ENCODE measurements at regions not wholly inside any gene's neighbourhood (a gene's known extent, or its start where the extent isn't known, plus 50 kb on each side); places are given as distances from the start of the nearest gene placed in this dataset.

DNA sequence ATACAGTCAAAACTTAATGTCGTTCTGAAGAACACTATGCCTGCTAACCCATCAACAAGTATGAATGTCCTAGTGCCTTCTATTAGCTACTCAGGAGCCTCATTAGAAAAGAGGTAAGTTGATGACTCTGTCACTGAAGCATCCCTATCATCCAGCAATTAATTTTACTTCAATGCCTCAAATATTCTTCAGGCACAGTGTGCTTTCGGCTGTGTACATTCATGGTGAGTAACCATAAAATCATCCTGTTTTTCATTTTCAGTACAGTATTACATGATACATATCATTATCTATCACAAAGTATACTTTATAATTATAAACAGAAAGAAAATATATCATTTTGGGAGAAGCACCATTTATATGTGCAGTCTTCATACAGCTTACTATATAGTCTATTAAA is 495.5 kb upstream of the ZWINT start:
- Histone ChIP-seq H3K4me2 (no peak overlapping the region), H3K36me3 (replicated peaks in 1 of 2; ENCODE audit: control insufficient read depth in 1 of 2, insufficient read depth in 2 of 2, low read length in 1 of 2) (no peaks in the 10 kb centered on the region), H3K9ac (no peak overlapping the region), H3K9me2 (0 out of 2 replicates have a peak, but pooled peaks cover 4% of the 10 kb centered on the region), H2AFZ (ENCODE audit: low read depth) (no peak overlapping the region), H4K20me1 (ENCODE audit: insufficient read depth) (no peaks in the 10 kb centered on the region), H3K9me3 (no peaks in the 10 kb centered on the region; the same call in 1 of the 2 replicates), H3K4me1 (ENCODE audit: control insufficient read depth in 1 of 2, insufficient read depth in 2 of 2, low read depth in 1 of 2, low read length in 1 of 2) (no peaks in the 10 kb centered on the region), H3K79me2 (ENCODE audit: insufficient read depth) (no peaks in the 10 kb centered on the region), H3K4me3 (ENCODE audit: low read depth in 2 of 2, low read length in 1 of 2) (no peak overlapping the region), H3K27me3 (ENCODE audit: insufficient read depth) (no peaks in the 10 kb centered on the region), H3K27ac (ENCODE audit: low read depth in 2 of 2, low read length in 1 of 2) (no peak overlapping the region), H3F3A (replicated peaks; ENCODE audit: insufficient read depth) (no peaks in the 10 kb centered on the region)
- TF ChIP-seq TCF12 (IDR thresholded peaks at IDR 0.05) = no peak
- TF ChIP-seq FOSL2 (IDR thresholded peaks at IDR 0.05; ENCODE audit: borderline replicate concordance, low read depth) = no peak
- TF ChIP-seq, protein P1, sequence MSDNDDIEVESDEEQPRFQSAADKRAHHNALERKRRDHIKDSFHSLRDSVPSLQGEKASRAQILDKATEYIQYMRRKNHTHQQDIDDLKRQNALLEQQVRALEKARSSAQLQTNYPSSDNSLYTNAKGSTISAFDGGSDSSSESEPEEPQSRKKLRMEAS (IDR thresholded peaks at IDR 0.05; ENCODE audit: low read depth) = no peak
- no peak for TF ChIP-seq FOXJ3 (CRISPR knock-in tag; IDR thresholded peaks at IDR 0.05)
- no peak for TF ChIP-seq GABPA (IDR thresholded peaks at IDR 0.05; ENCODE audit: low read depth)
- TF ChIP-seq, protein P2, sequence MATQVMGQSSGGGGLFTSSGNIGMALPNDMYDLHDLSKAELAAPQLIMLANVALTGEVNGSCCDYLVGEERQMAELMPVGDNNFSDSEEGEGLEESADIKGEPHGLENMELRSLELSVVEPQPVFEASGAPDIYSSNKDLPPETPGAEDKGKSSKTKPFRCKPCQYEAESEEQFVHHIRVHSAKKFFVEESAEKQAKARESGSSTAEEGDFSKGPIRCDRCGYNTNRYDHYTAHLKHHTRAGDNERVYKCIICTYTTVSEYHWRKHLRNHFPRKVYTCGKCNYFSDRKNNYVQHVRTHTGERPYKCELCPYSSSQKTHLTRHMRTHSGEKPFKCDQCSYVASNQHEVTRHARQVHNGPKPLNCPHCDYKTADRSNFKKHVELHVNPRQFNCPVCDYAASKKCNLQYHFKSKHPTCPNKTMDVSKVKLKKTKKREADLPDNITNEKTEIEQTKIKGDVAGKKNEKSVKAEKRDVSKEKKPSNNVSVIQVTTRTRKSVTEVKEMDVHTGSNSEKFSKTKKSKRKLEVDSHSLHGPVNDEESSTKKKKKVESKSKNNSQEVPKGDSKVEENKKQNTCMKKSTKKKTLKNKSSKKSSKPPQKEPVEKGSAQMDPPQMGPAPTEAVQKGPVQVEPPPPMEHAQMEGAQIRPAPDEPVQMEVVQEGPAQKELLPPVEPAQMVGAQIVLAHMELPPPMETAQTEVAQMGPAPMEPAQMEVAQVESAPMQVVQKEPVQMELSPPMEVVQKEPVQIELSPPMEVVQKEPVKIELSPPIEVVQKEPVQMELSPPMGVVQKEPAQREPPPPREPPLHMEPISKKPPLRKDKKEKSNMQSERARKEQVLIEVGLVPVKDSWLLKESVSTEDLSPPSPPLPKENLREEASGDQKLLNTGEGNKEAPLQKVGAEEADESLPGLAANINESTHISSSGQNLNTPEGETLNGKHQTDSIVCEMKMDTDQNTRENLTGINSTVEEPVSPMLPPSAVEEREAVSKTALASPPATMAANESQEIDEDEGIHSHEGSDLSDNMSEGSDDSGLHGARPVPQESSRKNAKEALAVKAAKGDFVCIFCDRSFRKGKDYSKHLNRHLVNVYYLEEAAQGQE (IDR thresholded peaks at IDR 0.05; ENCODE audit: low read depth, low read length) = no peak
- TF ChIP-seq, protein P3, sequence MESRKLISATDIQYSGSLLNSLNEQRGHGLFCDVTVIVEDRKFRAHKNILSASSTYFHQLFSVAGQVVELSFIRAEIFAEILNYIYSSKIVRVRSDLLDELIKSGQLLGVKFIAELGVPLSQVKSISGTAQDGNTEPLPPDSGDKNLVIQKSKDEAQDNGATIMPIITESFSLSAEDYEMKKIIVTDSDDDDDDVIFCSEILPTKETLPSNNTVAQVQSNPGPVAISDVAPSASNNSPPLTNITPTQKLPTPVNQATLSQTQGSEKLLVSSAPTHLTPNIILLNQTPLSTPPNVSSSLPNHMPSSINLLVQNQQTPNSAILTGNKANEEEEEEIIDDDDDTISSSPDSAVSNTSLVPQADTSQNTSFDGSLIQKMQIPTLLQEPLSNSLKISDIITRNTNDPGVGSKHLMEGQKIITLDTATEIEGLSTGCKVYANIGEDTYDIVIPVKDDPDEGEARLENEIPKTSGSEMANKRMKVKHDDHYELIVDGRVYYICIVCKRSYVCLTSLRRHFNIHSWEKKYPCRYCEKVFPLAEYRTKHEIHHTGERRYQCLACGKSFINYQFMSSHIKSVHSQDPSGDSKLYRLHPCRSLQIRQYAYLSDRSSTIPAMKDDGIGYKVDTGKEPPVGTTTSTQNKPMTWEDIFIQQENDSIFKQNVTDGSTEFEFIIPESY (IDR thresholded peaks at IDR 0.05; ENCODE audit: borderline replicate concordance, low read depth) = no peak
- no peak for TF ChIP-seq TAF1 (IDR thresholded peaks at IDR 0.05; ENCODE audit: borderline replicate concordance, low read depth, low read length)
- TF ChIP-seq, protein P4, sequence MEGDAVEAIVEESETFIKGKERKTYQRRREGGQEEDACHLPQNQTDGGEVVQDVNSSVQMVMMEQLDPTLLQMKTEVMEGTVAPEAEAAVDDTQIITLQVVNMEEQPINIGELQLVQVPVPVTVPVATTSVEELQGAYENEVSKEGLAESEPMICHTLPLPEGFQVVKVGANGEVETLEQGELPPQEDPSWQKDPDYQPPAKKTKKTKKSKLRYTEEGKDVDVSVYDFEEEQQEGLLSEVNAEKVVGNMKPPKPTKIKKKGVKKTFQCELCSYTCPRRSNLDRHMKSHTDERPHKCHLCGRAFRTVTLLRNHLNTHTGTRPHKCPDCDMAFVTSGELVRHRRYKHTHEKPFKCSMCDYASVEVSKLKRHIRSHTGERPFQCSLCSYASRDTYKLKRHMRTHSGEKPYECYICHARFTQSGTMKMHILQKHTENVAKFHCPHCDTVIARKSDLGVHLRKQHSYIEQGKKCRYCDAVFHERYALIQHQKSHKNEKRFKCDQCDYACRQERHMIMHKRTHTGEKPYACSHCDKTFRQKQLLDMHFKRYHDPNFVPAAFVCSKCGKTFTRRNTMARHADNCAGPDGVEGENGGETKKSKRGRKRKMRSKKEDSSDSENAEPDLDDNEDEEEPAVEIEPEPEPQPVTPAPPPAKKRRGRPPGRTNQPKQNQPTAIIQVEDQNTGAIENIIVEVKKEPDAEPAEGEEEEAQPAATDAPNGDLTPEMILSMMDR (IDR thresholded peaks at IDR 0.05) = no peak
- TF ChIP-seq NFIC (IDR thresholded peaks at IDR 0.05; ENCODE audit: borderline replicate concordance) = no peak
- no peak for TF ChIP-seq JUND (IDR thresholded peaks at IDR 0.05)
- WGBS (ENCODE audit: low lambda C conversion rate) = 19% methylated on average over 2 of the region's 2 CpGs
- ChIA-PET CTCF (no interaction called here), POLR2A (no interaction called here)
- no peak for DNase-seq
